GM20000 (cell line): ENCODE measurements at regions not wholly inside any gene's neighbourhood (a gene's known extent, or its start where the extent isn't known, plus 50 kb on each side); places are given as distances from the start of the nearest gene placed in this dataset.

ENCODE experiments used
- DNase-seq: peaks from one replicate; pipeline ENCODE4 v3.0.0; 2012; ENCODE audit warnings: low spot score
- TF ChIP-seq, protein P1 (sequence below): IDR thresholded peaks from 2 replicates; pipeline ENCODE4 v1.5.1; 2012; ENCODE audit warnings: mild to moderate bottlenecking, control low read depth; ENCODE audit errors: extremely low read depth, missing control alignments

DNA sequence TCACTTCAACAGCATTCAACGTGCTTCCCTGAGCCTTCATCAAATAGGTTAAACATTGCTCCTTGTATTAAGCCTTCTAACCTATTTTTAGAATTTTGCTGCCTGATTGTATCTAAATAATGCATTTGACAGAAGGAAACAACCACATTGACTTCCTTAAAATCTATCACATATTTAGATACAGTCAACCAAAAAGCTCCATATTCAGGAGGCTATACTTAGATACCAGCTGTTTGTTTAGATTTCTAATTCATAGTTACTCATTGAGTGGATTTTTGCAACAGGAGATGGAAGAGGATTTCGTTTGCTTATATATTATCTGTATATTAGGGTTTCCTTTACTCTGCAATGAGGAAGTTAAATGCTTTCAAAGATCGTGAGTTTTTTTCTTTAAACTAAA, 241.1 kb upstream of the PPP1R2C start:
- TF ChIP-seq, protein P1, sequence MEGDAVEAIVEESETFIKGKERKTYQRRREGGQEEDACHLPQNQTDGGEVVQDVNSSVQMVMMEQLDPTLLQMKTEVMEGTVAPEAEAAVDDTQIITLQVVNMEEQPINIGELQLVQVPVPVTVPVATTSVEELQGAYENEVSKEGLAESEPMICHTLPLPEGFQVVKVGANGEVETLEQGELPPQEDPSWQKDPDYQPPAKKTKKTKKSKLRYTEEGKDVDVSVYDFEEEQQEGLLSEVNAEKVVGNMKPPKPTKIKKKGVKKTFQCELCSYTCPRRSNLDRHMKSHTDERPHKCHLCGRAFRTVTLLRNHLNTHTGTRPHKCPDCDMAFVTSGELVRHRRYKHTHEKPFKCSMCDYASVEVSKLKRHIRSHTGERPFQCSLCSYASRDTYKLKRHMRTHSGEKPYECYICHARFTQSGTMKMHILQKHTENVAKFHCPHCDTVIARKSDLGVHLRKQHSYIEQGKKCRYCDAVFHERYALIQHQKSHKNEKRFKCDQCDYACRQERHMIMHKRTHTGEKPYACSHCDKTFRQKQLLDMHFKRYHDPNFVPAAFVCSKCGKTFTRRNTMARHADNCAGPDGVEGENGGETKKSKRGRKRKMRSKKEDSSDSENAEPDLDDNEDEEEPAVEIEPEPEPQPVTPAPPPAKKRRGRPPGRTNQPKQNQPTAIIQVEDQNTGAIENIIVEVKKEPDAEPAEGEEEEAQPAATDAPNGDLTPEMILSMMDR, result no peak
- no peak for DNase-seq

GRCh38 chrX:43025806-43026315, 247.9 kb upstream of the PPP1R2C start:
- DNase-seq, result no peak
- TF ChIP-seq, protein P1, result no peak

DNA sequence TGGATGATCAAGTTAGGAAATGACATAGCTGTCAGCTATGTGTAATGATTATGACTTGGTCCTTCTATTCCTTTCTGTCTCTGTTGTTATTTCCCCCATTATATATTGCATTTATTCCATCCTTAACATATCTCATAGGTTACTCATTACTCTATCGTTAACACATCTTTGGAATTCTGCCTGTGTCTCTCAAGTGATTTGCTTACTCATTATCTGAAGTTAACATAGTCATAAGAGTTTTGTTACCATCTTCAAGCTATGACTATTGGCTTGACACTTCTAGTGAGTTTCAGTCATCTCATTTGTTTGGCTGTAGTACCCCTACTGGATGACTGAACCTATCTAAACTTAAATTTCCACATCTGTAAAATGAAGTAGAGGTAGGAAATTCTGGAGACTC, 286.1 kb upstream of the PPP1R2C start:
- no peak for DNase-seq
- TF ChIP-seq, protein P1, result no peak

DNA sequence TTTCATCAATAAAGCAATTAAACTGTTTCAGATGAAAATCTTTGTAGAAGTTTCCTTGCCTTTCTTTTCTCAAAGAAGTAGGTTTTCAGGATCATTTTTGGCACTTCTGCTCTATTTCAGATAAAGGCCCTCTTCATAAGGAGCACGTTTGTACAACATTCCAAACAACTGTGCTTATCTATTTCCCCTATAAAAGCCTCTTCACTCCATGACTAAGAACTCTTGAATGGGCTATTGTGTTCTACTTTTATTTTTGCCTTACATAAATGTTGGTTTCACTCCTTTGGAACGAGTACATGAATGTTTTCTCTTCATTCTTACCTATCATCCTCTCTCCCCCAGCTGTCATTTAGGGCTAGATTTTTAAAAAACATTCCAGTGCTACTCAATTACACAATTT, 288.0 kb upstream of the PPP1R2C start:
- DNase-seq, result no peak
- TF ChIP-seq, protein P1, result no peak

- DNase-seq, result no peak
- TF ChIP-seq, protein P1, result no peak
Measured at GRCh38 chrX:43068639-43069038, 290.7 kb upstream of the PPP1R2C start.

DNA sequence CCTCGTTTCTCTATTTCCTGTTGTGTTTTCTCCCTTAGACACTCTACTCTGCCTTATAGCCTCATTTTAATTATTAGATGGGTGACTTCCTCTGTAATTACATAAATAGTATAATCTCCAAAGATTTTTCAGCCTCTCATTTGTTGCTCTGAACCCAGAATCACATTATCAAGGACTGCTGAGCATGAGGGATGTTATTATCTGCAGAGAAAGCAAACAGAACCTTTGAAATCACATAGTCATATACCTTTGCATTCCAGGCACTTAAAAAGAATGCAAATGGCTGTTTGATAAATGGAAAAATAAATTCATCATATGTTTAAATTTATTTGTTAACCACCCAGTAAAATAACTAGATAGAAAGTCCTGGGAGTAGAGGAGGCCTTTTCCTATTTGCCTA, 305.1 kb upstream of the PPP1R2C start:
- TF ChIP-seq, protein P1, result no peak

GRCh38 chrX:43087830-43088229, 309.9 kb upstream of the PPP1R2C start:
- no peak for DNase-seq
- TF ChIP-seq, protein P1, result no peak

More for the DNA sequence above, 305.1 kb upstream of the PPP1R2C start:
- DNase-seq, result no peak

DNA sequence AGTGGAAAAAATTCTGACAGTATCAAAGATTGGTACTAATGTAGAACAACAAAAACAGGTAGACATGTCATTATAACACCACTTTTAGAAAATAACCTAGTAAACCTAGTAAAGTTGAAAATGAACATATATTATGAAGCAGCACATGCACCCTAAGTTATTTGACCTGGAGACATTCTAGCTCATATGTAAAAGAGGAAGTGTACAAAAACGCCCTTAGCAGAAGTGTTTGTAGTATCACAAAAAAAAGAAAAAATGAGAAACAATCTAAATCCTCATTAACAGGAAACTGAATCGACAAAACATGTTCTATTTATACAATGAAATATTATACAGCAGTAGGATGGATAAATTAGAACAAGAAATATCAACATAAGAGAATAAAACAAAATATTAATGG, 318.9 kb upstream of the PPP1R2C start:
- TF ChIP-seq, protein P1, result no peak
- no peak for DNase-seq
